H1 (cell line): ENCODE measurements at regions not wholly inside any gene's neighbourhood (a gene's known extent, or its start where the extent isn't known, plus 50 kb on each side); places are given as distances from the start of the nearest gene placed in this dataset.

Experiments used
- NANOG ChIP-seq: IDR thresholded peaks from 2 replicates; pipeline ENCODE4 v1.6.1; 2011; ENCODE audit warnings: low read length, low read depth, mild to moderate bottlenecking, inconsistent platforms; ENCODE audit not compliant: insufficient read depth, poor library complexity, severe bottlenecking

DNA sequence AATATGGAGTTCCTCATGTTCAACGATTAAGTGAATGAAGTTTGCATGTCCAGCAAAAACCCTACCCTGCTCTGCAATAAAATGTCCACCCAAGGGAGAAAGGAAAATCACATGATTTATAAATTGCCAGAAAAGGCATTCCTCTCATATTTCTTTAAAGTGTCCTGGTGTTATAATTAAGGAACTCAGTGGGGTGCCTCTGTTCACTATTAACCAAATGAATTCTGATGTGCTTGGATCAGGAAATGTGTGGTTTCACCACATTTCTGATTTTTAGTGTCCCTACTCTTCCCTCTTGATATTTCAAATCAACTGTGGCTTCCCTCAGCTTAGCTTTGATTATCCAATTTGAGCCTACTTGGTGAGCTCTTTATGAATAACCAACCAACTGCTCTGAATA, 208.1 kb downstream of the PHLDA1 start (continued):
- no peak for TF ChIP-seq NANOG
